Panc1 (cell line): ENCODE measurements at regions not wholly inside any gene's neighbourhood (a gene's known extent, or its start where the extent isn't known, plus 50 kb on each side); places are given as distances from the start of the nearest gene placed in this dataset.

Source experiments
- ATAC-seq: fragments of 200-7000 bp; cut with Tn5 transposase; 2 replicates; pipeline ENCODE4 v1.9.1; 2020; ENCODE audit warnings: mild to moderate bottlenecking, moderate library complexity
- BruUV-seq: library from RNA; stranded (reverse); fragments of 400-500 nt; replicated peaks from 2 replicates; lab custom pipeline; 2021; lab: Mats Ljungman, UMichigan
- CTCF ChIA-PET: fragments of 300-600 bp; sonication (Branson Sonifier 250); formaldehyde crosslinking; loops from one replicate; lab custom pipeline; 2022; ENCODE audit warnings: antibody characterized with exemption; lab: Charles Lee
- POLR2A ChIA-PET: fragments of 300-600 bp; sonication (Branson Sonifier 250); formaldehyde crosslinking; loops from one replicate; lab custom pipeline; 2022; ENCODE audit warnings: antibody characterized with exemption; lab: Charles Lee
- DNase-seq: peaks from one replicate; pipeline ENCODE4 v3.0.0-alpha.2; 2010; ENCODE audit warnings: low read depth, low spot score
- H3K27ac ChIP-seq: 2 replicates; pipeline ENCODE4 v1.5.1; 2011; ENCODE audit warnings: mild to moderate bottlenecking, low read length, inconsistent platforms
- H3K27me3 ChIP-seq: fragments of 200-500 bp; sonication (Bioruptor generic); 2 replicates; pipeline ENCODE4 v1.6.0; 2014; ENCODE audit warnings: low read length, inconsistent platforms; ENCODE audit not compliant: control insufficient read depth, insufficient read depth
- H3K36me3 ChIP-seq: fragments of 200-500 bp; sonication (Bioruptor generic); 2 replicates; pipeline ENCODE4 v1.5.1; 2014; ENCODE audit warnings: inconsistent platforms, mild to moderate bottlenecking, low read length, moderate library complexity; ENCODE audit not compliant: control insufficient read depth, insufficient read depth
- H3K4me1 ChIP-seq: 2 replicates; pipeline ENCODE4 v1.5.1; 2011; ENCODE audit warnings: inconsistent platforms, mild to moderate bottlenecking, low read length, moderate library complexity; ENCODE audit not compliant: control insufficient read depth, insufficient read depth
- H3K4me3 ChIP-seq, 2 experiments: 2 replicates each; pipeline ENCODE4 v1.5.1; 2011 to 2012; ENCODE audit warnings: low read depth in 2 of 2, low read length in 2 of 2, mild to moderate bottlenecking in 2 of 2, inconsistent platforms in 1 of 2, moderate library complexity in 1 of 2
- H3K9me3 ChIP-seq: fragments of 200-500 bp; sonication (Bioruptor generic); 2 replicates; pipeline ENCODE4 v1.5.1; 2014; ENCODE audit warnings: low read depth, mild to moderate bottlenecking, inconsistent platforms, low read length, moderate library complexity; ENCODE audit not compliant: control insufficient read depth, insufficient read depth
- CTCF ChIP-seq: fragments of 450-650 bp; IDR thresholded peaks from 2 replicates; pipeline ENCODE4 v1.5.1; 2017; ENCODE audit warnings: mild to moderate bottlenecking
- REST ChIP-seq, 2 experiments: IDR thresholded peaks; 2 replicates each; pipeline ENCODE4 v1.6.1; 2011 to 2012; ENCODE audit warnings: low read depth in 2 of 2, control low read depth in 1 of 2, low read length in 1 of 2, mild to moderate bottlenecking in 1 of 2, moderate library complexity in 1 of 2; ENCODE audit not compliant: insufficient read depth in 1 of 2
- SIN3A ChIP-seq: IDR thresholded peaks from 2 replicates; pipeline ENCODE4 v1.6.1; 2012; ENCODE audit warnings: low read depth, mild to moderate bottlenecking, low read length, moderate library complexity, borderline replicate concordance; ENCODE audit not compliant: insufficient read depth
- TCF7L2 ChIP-seq: IDR thresholded peaks from 2 replicates; pipeline ENCODE4 v1.6.1; 2011; ENCODE audit warnings: mild to moderate bottlenecking, low read depth, low read length, inconsistent platforms
- in situ Hi-C: cut with HindIII; loops from 2 replicates; pipeline ENCODE4 v1.10.0; 2016; ENCODE audit warnings: low sequenced_read_pairs, low pct_unique_long_range_greater_than_20kb
- intact Hi-C: fragments of 100-400 bp; cut with micrococcal nuclease; formaldehyde crosslinking; loops from one replicate; pipeline ENCODE4 v1.10.0; 2022; ENCODE audit not compliant: unreplicated experiment

GRCh38 chr16:6300523-6300922 is 1032.1 kb upstream of the RBFOX1 start:
- no TSS peak for BruUV-seq
- intact Hi-C loops, result no loop called here

GRCh38 chr16:6297666-6298410 is 1034.8 kb upstream of the RBFOX1 start:
- no TSS peak for BruUV-seq
- POLR2A ChIA-PET, result no interaction called here
- Histone ChIP-seq H3K4me3 (no peak overlapping the region), H3K9me3 (no peaks in the 10 kb centered on the region), H3K36me3 (no peaks in the 10 kb centered on the region), H3K4me1 (no peaks in the 10 kb centered on the region), H3K27me3 (no peaks in the 10 kb centered on the region), H3K27ac (no peak overlapping the region)
- intact Hi-C loops, result no loop called here
- CTCF ChIA-PET, result no interaction called here
- in situ Hi-C loops, result no loop called here
- no peak for DNase-seq
- no peak for ATAC-seq
- TF ChIP-seq CTCF (no peak), REST (IDR thresholded peaks at IDR 0.05; ENCODE audit: insufficient read depth in 1 of 2, low read depth in 2 of 2, low read length in 1 of 2) (no peak), SIN3A (no peak), TCF7L2 (no peak)

More at GRCh38 chr16:6300523-6300922, 1032.1 kb upstream of the RBFOX1 start:
- ChIA-PET POLR2A (no interaction called here), CTCF (no interaction called here)
- no peaks in the 10 kb centered on the region for H3K4me1 ChIP-seq
- no peak for TF ChIP-seq CTCF
- ATAC-seq (no peak), DNase-seq (no peak)
- no peaks in the 10 kb centered on the region for H3K36me3 ChIP-seq
- no peak overlapping the region for H3K27ac ChIP-seq
- in situ Hi-C loops, result no loop called here
- no peaks in the 10 kb centered on the region for H3K27me3 ChIP-seq
- no peaks in the 10 kb centered on the region for H3K9me3 ChIP-seq
- no peak overlapping the region for H3K4me3 ChIP-seq
